ENCODE measurements at regions not wholly inside any gene's neighbourhood (a gene's known extent, or its start where the extent isn't known, plus 50 kb on each side); places are given as distances from the start of the nearest gene placed in this dataset.

- no peaks in the 10 kb centered on the region for H3K27me3 ChIP-seq (replicated peaks; ENCODE audit: control insufficient read depth, insufficient read depth, low read length)
- no peaks in the 10 kb centered on the region for H3K36me3 ChIP-seq (ENCODE audit: control insufficient read depth, insufficient read depth, low read length)
- no peak overlapping the region for H3K4me3 ChIP-seq (ENCODE audit: low read depth, low read length)
- no peaks in the 10 kb centered on the region for H3K9me3 ChIP-seq
- ChIA-PET CTCF (no interaction called here), POLR2A (no interaction called here)
- no peaks in the 10 kb centered on the region for H3K36me3 Mint-ChIP-seq (ENCODE audit: insufficient read depth, unreplicated experiment)
- intact Hi-C loops (cut with micrococcal nuclease; ENCODE audit: unreplicated experiment), result no loop called here
- BruUV-seq (replicated peaks), result no TSS peak
- no peak for DNase-seq
- H3K9me3 Mint-ChIP-seq (ENCODE audit: unreplicated experiment), result no peaks in the 10 kb centered on the region
- TF ChIP-seq, protein P1, sequence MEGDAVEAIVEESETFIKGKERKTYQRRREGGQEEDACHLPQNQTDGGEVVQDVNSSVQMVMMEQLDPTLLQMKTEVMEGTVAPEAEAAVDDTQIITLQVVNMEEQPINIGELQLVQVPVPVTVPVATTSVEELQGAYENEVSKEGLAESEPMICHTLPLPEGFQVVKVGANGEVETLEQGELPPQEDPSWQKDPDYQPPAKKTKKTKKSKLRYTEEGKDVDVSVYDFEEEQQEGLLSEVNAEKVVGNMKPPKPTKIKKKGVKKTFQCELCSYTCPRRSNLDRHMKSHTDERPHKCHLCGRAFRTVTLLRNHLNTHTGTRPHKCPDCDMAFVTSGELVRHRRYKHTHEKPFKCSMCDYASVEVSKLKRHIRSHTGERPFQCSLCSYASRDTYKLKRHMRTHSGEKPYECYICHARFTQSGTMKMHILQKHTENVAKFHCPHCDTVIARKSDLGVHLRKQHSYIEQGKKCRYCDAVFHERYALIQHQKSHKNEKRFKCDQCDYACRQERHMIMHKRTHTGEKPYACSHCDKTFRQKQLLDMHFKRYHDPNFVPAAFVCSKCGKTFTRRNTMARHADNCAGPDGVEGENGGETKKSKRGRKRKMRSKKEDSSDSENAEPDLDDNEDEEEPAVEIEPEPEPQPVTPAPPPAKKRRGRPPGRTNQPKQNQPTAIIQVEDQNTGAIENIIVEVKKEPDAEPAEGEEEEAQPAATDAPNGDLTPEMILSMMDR (IDR thresholded peaks at IDR 0.05; ENCODE audit: insufficient read depth in 1 of 2, low read depth in 1 of 2, low read length in 1 of 2, severe bottlenecking in 1 of 2, unreplicated experiment in 1 of 2), result no peak
- no peak overlapping the region for H3K27ac Mint-ChIP-seq (ENCODE audit: unreplicated experiment)
- no peaks in the 10 kb centered on the region for H3K27me3 Mint-ChIP-seq (ENCODE audit: insufficient read depth, unreplicated experiment)
- no peak overlapping the region for H3K4me3 Mint-ChIP-seq (ENCODE audit: unreplicated experiment)
- H3K4me1 Mint-ChIP-seq (ENCODE audit: low read depth, unreplicated experiment), result no peaks in the 10 kb centered on the region
- H3K4me1 ChIP-seq, result no peaks in the 10 kb centered on the region
Observed at GRCh38 chr13:40109351-40109844, 453.9 kb downstream of the COG6 start.

DNA sequence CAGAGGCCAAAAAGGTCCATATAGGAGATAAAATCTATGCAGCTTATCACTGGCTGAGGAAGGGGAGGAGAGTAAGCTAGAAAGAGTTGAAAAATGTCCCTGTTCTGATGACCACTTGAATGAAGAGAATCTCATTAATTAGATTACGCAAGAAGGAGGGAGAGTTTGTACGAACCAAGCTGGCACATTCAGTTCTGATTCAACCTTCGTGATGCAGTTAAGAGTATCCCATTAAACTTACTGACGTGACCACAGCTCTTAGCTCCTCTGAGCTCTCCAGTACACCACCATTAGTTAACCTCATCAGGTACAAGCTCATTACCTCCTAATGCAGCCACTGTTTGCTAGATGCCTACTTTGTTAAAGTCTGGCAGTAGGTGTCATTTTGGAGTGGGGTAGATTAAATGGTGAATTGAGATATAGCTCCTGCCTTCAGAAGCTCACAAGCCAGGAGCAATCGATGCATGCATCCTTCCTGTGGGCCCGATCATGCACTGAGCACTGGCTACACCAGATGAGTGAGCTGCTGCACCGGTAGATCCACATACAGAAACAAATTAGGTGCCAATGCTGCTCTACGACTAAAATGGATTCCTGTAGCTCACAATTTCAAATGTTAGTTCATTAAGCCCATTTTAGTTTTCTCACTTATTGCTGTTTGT, 458.3 kb downstream of the COG6 start:
- no peaks in the 10 kb centered on the region for H3K36me3 Mint-ChIP-seq (ENCODE audit: insufficient read depth, unreplicated experiment)
- H3K9me3 Mint-ChIP-seq (ENCODE audit: unreplicated experiment), result no peaks in the 10 kb centered on the region
- Histone ChIP-seq H3K9me3 (no peaks in the 10 kb centered on the region), H3K4me1 (peaks cover 12% of the 10 kb centered on the region), H3K27me3 (replicated peaks; ENCODE audit: control insufficient read depth, insufficient read depth, low read length) (no peaks in the 10 kb centered on the region), H3K36me3 (ENCODE audit: control insufficient read depth, insufficient read depth, low read length) (no peaks in the 10 kb centered on the region), H3K4me3 (ENCODE audit: low read depth, low read length) (no peak overlapping the region)
- DNase-seq, result no peak
- H3K27me3 Mint-ChIP-seq (ENCODE audit: insufficient read depth, unreplicated experiment), result no peaks in the 10 kb centered on the region
- no TSS peak for BruUV-seq (replicated peaks)
- H3K4me1 Mint-ChIP-seq (ENCODE audit: low read depth, unreplicated experiment), result no peaks in the 10 kb centered on the region
- TF ChIP-seq, protein P1 (IDR thresholded peaks at IDR 0.05; ENCODE audit: insufficient read depth in 1 of 2, low read depth in 1 of 2, low read length in 1 of 2, severe bottlenecking in 1 of 2, unreplicated experiment in 1 of 2), result no peak
- POLR2A ChIA-PET, result no interaction called here
- intact Hi-C loops (cut with micrococcal nuclease; ENCODE audit: unreplicated experiment), result no loop called here
- no peak overlapping the region for H3K4me3 Mint-ChIP-seq (ENCODE audit: unreplicated experiment)
- CTCF ChIA-PET, result no interaction called here
- H3K27ac Mint-ChIP-seq (ENCODE audit: unreplicated experiment), result no peak overlapping the region

- H3K27me3 Mint-ChIP-seq (ENCODE audit: insufficient read depth, unreplicated experiment), result no peaks in the 10 kb centered on the region
- ChIA-PET POLR2A (no interaction called here), CTCF (no interaction called here)
- no peaks in the 10 kb centered on the region for H3K4me1 Mint-ChIP-seq (ENCODE audit: low read depth, unreplicated experiment)
- intact Hi-C loops (cut with micrococcal nuclease; ENCODE audit: unreplicated experiment), result no loop called here
- no TSS peak for BruUV-seq (replicated peaks)
- H3K4me1 ChIP-seq, result peaks cover 12% of the 10 kb centered on the region
- H3K27me3 ChIP-seq (replicated peaks; ENCODE audit: control insufficient read depth, insufficient read depth, low read length), result no peaks in the 10 kb centered on the region
- H3K36me3 ChIP-seq (ENCODE audit: control insufficient read depth, insufficient read depth, low read length), result no peaks in the 10 kb centered on the region
- no peak overlapping the region for H3K4me3 ChIP-seq (ENCODE audit: low read depth, low read length)
- no peak overlapping the region for H3K27ac Mint-ChIP-seq (ENCODE audit: unreplicated experiment)
- no peaks in the 10 kb centered on the region for H3K9me3 Mint-ChIP-seq (ENCODE audit: unreplicated experiment)
- DNase-seq, result no peak
- H3K4me3 Mint-ChIP-seq (ENCODE audit: unreplicated experiment), result no peak overlapping the region
- H3K36me3 Mint-ChIP-seq (ENCODE audit: insufficient read depth, unreplicated experiment), result no peaks in the 10 kb centered on the region
- H3K9me3 ChIP-seq, result no peaks in the 10 kb centered on the region
- TF ChIP-seq, protein P1 (IDR thresholded peaks at IDR 0.05; ENCODE audit: insufficient read depth in 1 of 2, low read depth in 1 of 2, low read length in 1 of 2, severe bottlenecking in 1 of 2, unreplicated experiment in 1 of 2), result no peak
Observed at GRCh38 chr13:40114305-40114896, 458.9 kb downstream of the COG6 start.

All from Caco-2 (cell line).